Neuronal stem cell (in vitro differentiated cells): ENCODE measurements at regions not wholly inside any gene's neighbourhood (a gene's known extent, or its start where the extent isn't known, plus 50 kb on each side); places are given as distances from the start of the nearest gene placed in this dataset.

ENCODE experiments used
- DNase-seq: peaks from one replicate; pipeline ENCODE4 v3.0.0-alpha.2; 2013; ENCODE audit warnings: low spot score
- H2AFZ ChIP-seq: one replicate; pipeline ENCODE4 v1.6.1; 2013; ENCODE audit warnings: mild to moderate bottlenecking, low read length, inconsistent platforms
- H2AK5ac ChIP-seq: 2 replicates; pipeline ENCODE4 v1.6.1; 2013; ENCODE audit warnings: low read depth, mild to moderate bottlenecking, inconsistent platforms, low read length, moderate library complexity, mixed read lengths
- H2BK120ac ChIP-seq: 2 replicates; pipeline ENCODE4 v1.6.1; 2013; ENCODE audit warnings: low read depth, mild to moderate bottlenecking, inconsistent platforms, low read length, moderate library complexity, mixed read lengths
- H2BK12ac ChIP-seq: one replicate; pipeline ENCODE4 v1.6.1; 2013; ENCODE audit warnings: low read length, inconsistent platforms
- H2BK15ac ChIP-seq: 2 replicates; pipeline ENCODE4 v1.6.1; 2013; ENCODE audit warnings: mild to moderate bottlenecking, low read length, inconsistent platforms, mixed read lengths
- H2BK5ac ChIP-seq: one replicate; pipeline ENCODE4 v1.6.1; 2013; ENCODE audit warnings: inconsistent platforms, mild to moderate bottlenecking, low read length, moderate library complexity
- H3K14ac ChIP-seq: one replicate; pipeline ENCODE4 v1.6.1; 2013; ENCODE audit warnings: low read length, inconsistent platforms
- H3K18ac ChIP-seq: 2 replicates; pipeline ENCODE4 v1.6.1; 2013; ENCODE audit warnings: low read length, inconsistent platforms
- H3K23ac ChIP-seq: 2 replicates; pipeline ENCODE4 v1.6.1; 2013; ENCODE audit warnings: low read depth, mild to moderate bottlenecking, mixed read lengths, low read length, inconsistent platforms; ENCODE audit not compliant: poor library complexity
- H3K27ac ChIP-seq: replicated peaks from 3 replicates; pipeline ENCODE4 v1.5.1; 2013; ENCODE audit warnings: low read length, inconsistent platforms
- H3K27me3 ChIP-seq, 3 experiments: 2 replicates each; pipeline ENCODE4 v1.6.1; 2013; ENCODE audit warnings: low read length in 3 of 3, mild to moderate bottlenecking in 2 of 3, inconsistent platforms in 1 of 3, low read depth in 1 of 3, mixed read lengths in 1 of 3, moderate library complexity in 1 of 3; ENCODE audit not compliant: control insufficient read depth in 3 of 3, insufficient read depth in 3 of 3
- H3K36me3 ChIP-seq, 2 donors: replicated peaks in 1 of 2; 2 replicates each; pipeline ENCODE4 v1.6.1; 2013; ENCODE audit warnings: low read length in 2 of 2; ENCODE audit not compliant: control insufficient read depth in 2 of 2, insufficient read depth in 2 of 2
- H3K4ac ChIP-seq: 2 replicates; pipeline ENCODE4 v1.6.1; 2013; ENCODE audit warnings: inconsistent platforms, mild to moderate bottlenecking, low read length, moderate library complexity
- H3K4me1 ChIP-seq, 2 donors: 1 replicate in 1 of 2; 2 replicates in 1 of 2; pipeline ENCODE4 v1.6.1; 2013; ENCODE audit warnings: low read length in 2 of 2, low read depth in 1 of 2; ENCODE audit not compliant: control insufficient read depth in 2 of 2, insufficient read depth in 1 of 2
- H3K4me2 ChIP-seq: one replicate; pipeline ENCODE4 v1.6.1; 2013; ENCODE audit warnings: mild to moderate bottlenecking, low read length, inconsistent platforms; ENCODE audit not compliant: insufficient read depth, poor library complexity, severe bottlenecking
- H3K4me3 ChIP-seq, 2 donors: 2 replicates each; pipeline ENCODE4 v1.5.1; 2013; ENCODE audit warnings: low read length in 2 of 2, mild to moderate bottlenecking in 2 of 2, inconsistent platforms in 1 of 2, moderate library complexity in 1 of 2
- H3K79me1 ChIP-seq: one replicate; pipeline ENCODE4 v1.6.1; 2013; ENCODE audit warnings: low read depth, mild to moderate bottlenecking, inconsistent platforms, low read length, moderate library complexity
- H3K9ac ChIP-seq: one replicate; pipeline ENCODE4 v1.6.1; 2013; ENCODE audit warnings: mild to moderate bottlenecking, low read depth, low read length, inconsistent platforms; ENCODE audit not compliant: poor library complexity
- H3K9me3 ChIP-seq, 2 donors: replicated peaks in 1 of 2; 2 replicates each; pipeline versions ENCODE3 to v1.6.1; 2013; ENCODE audit warnings: low read length in 2 of 2, mild to moderate bottlenecking in 2 of 2, inconsistent platforms in 1 of 2, low read depth in 1 of 2, mixed read lengths in 1 of 2, moderate library complexity in 1 of 2; ENCODE audit not compliant: control insufficient read depth in 2 of 2, insufficient read depth in 1 of 2
- H4K8ac ChIP-seq: one replicate; pipeline ENCODE4 v1.6.1; 2013; ENCODE audit warnings: low read depth, mild to moderate bottlenecking, inconsistent platforms, low read length, moderate library complexity
- H4K91ac ChIP-seq: one replicate; pipeline ENCODE4 v1.6.1; 2013; ENCODE audit warnings: low read length, low read depth, mild to moderate bottlenecking, inconsistent platforms; ENCODE audit not compliant: poor library complexity
- WGBS, 2 donors: extraction: QIAGEN DNeasy Blood & Tissue Kit; methylation state at CpG; one replicate each; pipeline ENCODE4 v1.1.7; 2013; ENCODE audit warnings: missing lambda C conversion rate in 2 of 2, mixed read lengths in 1 of 2; ENCODE audit not compliant: insufficient read length in 2 of 2, insufficient replicate concordance in 1 of 2; ENCODE audit errors: extremely low coverage in 2 of 2; 5-methylcytosine and 5-hydroxymethylcytosine counted together

DNA sequence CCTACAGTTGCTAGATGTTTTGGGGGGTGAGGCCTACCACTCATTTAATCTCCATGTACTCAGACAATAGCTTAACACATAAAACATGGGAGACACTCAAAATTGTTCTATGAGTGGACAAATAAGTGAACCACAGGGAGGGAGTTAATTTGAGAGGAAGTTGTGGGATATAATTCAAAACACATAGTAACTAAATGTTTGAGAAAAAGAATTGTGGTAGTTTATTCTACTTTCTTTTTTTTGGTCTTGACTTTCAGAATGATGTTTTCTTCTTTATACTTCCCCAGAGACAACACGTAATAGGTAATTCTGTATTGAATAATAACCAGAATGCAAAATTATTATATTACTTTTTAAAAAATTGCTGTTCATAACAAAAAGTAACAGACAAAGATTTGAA is 453.8 kb downstream of the RFPL4B start:
- DNase-seq, result no peak
- H2AK5ac ChIP-seq, result no peak overlapping the region
- H3K9ac ChIP-seq, result no peak overlapping the region
- peak overlapping the region; percentile 35 for H2AFZ ChIP-seq
- H4K8ac ChIP-seq, result no peak overlapping the region
- no peak overlapping the region for H3K18ac ChIP-seq
- no peak overlapping the region for H4K91ac ChIP-seq
- H3K4me3 ChIP-seq, result no peak overlapping the region
- H3K27me3 ChIP-seq, result no peaks in the 10 kb centered on the region
- no peak overlapping the region for H2BK12ac ChIP-seq
- no peaks in the 10 kb centered on the region for H3K79me1 ChIP-seq
- H3K14ac ChIP-seq, result no peak overlapping the region
- no CpG with 5 or more reads among the region's 1 CpG for WGBS, 2 donors
- H3K36me3 ChIP-seq, result no peaks in the 10 kb centered on the region
- H3K4me2 ChIP-seq, result no peak overlapping the region
- no peak overlapping the region for H3K27ac ChIP-seq
- H2BK120ac ChIP-seq, result no peak overlapping the region
- peaks cover 0 to 5% of the 10 kb centered on the region in 2 donors for H3K9me3 ChIP-seq
- H2BK15ac ChIP-seq, result no peak overlapping the region
- no peaks in the 10 kb centered on the region for H3K4me1 ChIP-seq
- no peak overlapping the region for H3K4ac ChIP-seq
- no peak overlapping the region for H2BK5ac ChIP-seq
- H3K23ac ChIP-seq, result no peak overlapping the region

GRCh38 chr6:112801468-112802080 is 454.4 kb downstream of the RFPL4B start:
- Histone ChIP-seq H3K4ac (no peak overlapping the region), H2BK120ac (no peak overlapping the region), H4K8ac (no peak overlapping the region), H3K14ac (no peak overlapping the region), H3K27ac (no peak overlapping the region), H3K27me3 (no peaks in the 10 kb centered on the region), H3K4me3 (no peak overlapping the region), H2AK5ac (no peak overlapping the region), H3K36me3 (no peaks in the 10 kb centered on the region), H2BK12ac (no peak overlapping the region), H3K4me1 (no peaks in the 10 kb centered on the region), H4K91ac (no peak overlapping the region), H2BK5ac (no peak overlapping the region), H3K79me1 (no peaks in the 10 kb centered on the region), H3K18ac (no peak overlapping the region), H3K23ac (no peak overlapping the region), H2BK15ac (no peak overlapping the region), H3K9me3 (peaks cover 0 to 5% of the 10 kb centered on the region in 2 donors), H3K9ac (no peak overlapping the region), H2AFZ (peak overlapping the region; percentile 15), H3K4me2 (no peak overlapping the region)
- DNase-seq, result no peak
- WGBS, 2 donors, result no CpG with 5 or more reads among the region's 3 CpGs

DNA sequence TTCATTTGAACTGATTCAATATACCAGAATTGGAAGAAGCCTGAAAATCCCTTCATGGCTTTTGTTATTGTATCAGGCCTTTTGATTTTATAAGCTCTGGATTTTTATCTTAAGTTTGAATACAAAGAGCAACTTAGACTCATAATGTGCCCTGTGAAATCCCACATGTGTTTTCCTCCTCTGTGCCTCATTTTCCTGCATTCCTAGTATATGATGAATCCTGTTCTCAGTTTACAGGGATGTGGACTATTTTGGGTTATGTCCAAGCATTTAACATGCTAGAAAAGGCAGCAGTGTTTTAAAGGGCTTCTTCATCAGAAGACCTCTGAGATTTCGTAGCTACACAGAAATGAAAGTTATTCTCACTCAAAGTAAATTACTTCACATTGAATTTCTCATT is 455.0 kb downstream of the RFPL4B start:
- H3K4me2 ChIP-seq, result no peak overlapping the region
- H3K9me3 ChIP-seq, result peaks cover 0 to 5% of the 10 kb centered on the region in 2 donors
- H2BK15ac ChIP-seq, result no peak overlapping the region
- DNase-seq, result no peak
- no peaks in the 10 kb centered on the region for H3K4me1 ChIP-seq
- no peak overlapping the region for H3K9ac ChIP-seq
- H3K27me3 ChIP-seq, result no peaks in the 10 kb centered on the region
- no peak overlapping the region for H2AK5ac ChIP-seq
- no peak overlapping the region for H2BK120ac ChIP-seq
- WGBS, 2 donors, result no CpG with 5 or more reads among the region's 1 CpG
- H3K14ac ChIP-seq, result no peak overlapping the region
- H4K8ac ChIP-seq, result no peak overlapping the region
- no peak overlapping the region for H2AFZ ChIP-seq
- H2BK12ac ChIP-seq, result no peak overlapping the region
- H3K4ac ChIP-seq, result no peak overlapping the region
- H3K27ac ChIP-seq, result no peak overlapping the region
- H3K4me3 ChIP-seq, result no peak overlapping the region
- no peak overlapping the region for H4K91ac ChIP-seq
- no peaks in the 10 kb centered on the region for H3K36me3 ChIP-seq
- H3K79me1 ChIP-seq, result no peaks in the 10 kb centered on the region
- H3K23ac ChIP-seq, result no peak overlapping the region
- H2BK5ac ChIP-seq, result no peak overlapping the region
- no peak overlapping the region for H3K18ac ChIP-seq

DNA sequence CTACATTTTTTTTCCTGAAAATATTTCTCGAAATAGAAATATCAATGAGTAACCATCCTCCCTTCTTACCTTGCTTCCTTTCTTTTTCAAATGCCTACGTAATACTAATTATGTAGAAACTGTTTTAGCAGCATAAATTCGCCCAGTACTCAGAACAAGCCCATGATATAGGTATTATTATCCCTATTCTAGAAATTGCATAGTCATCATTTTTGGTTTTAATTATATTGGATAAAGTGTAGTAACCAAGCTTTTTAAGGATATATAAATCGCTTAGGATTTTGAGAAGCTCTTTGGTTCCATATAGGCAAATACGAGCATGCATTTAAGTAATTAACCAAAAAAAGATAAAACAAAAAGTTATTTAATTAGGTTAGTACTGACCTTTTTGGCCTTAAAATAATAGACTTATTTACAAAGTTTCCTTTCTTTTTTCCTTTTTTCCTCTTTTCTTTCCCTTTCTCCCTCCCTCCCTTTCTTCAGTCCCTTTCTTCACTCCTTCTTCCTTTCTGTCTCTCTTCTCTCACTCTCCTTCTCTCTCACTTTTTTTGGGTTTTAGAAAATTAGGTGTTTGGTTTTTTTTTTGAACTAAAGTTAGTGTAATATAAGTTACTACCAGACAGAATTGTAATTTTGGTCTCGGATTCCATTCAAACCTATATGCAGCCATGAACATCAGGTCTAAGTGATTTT is 457.7 kb downstream of the RFPL4B start:
- no peak for DNase-seq
- no peaks in the 10 kb centered on the region for H3K27me3 ChIP-seq
- no peak overlapping the region for H4K8ac ChIP-seq
- no peak overlapping the region for H2AK5ac ChIP-seq
- H2BK15ac ChIP-seq, result no peak overlapping the region
- no peaks in the 10 kb centered on the region for H3K79me1 ChIP-seq
- H3K14ac ChIP-seq, result no peak overlapping the region
- H3K4ac ChIP-seq, result no peak overlapping the region
- H3K4me2 ChIP-seq, result no peak overlapping the region
- H3K4me1 ChIP-seq, result no peaks in the 10 kb centered on the region
- H3K9ac ChIP-seq, result no peak overlapping the region
- H3K36me3 ChIP-seq, result no peaks in the 10 kb centered on the region
- H3K4me3 ChIP-seq, result no peak overlapping the region
- no peak overlapping the region for H2BK5ac ChIP-seq
- no peak overlapping the region for H2AFZ ChIP-seq
- no peaks in the 10 kb centered on the region for H3K9me3 ChIP-seq
- no peak overlapping the region for H3K18ac ChIP-seq
- no peak overlapping the region for H4K91ac ChIP-seq
- H2BK120ac ChIP-seq, result no peak overlapping the region
- H2BK12ac ChIP-seq, result no peak overlapping the region
- no peak overlapping the region for H3K23ac ChIP-seq
- no peak overlapping the region for H3K27ac ChIP-seq
- WGBS, 2 donors, result 100% methylated on average over 1 of the region's 6 CpGs; no CpG with 5 or more reads in 1 of the 2 donors
